Liver (tissue), 3 donors: ENCODE measurements at regions not wholly inside any gene's neighbourhood (a gene's known extent, or its start where the extent isn't known, plus 50 kb on each side); places are given as distances from the start of the nearest gene placed in this dataset.

Experiments used
- CTCF ChIP-seq: fragments of 150-350 bp; IDR thresholded peaks from 2 replicates; pipeline ENCODE4 v1.5.1; 2017; ENCODE audit warnings: improper control_type of control experiment, low read depth, low read length; ENCODE audit not compliant: missing input control
- MAX ChIP-seq: IDR thresholded peaks from 2 replicates; pipeline ENCODE4 v1.6.1; 2016; ENCODE audit warnings: antibody characterized with exemption
- NR2F2 ChIP-seq: IDR thresholded peaks from 2 replicates; pipeline ENCODE4 v1.6.1; 2016; ENCODE audit warnings: antibody characterized with exemption
- RAD21 ChIP-seq, 2 donors: IDR thresholded peaks; 2 replicates each; pipeline ENCODE4 v1.6.1; 2016; ENCODE audit warnings: antibody characterized with exemption in 2 of 2, mild to moderate bottlenecking in 2 of 2
- RXRA ChIP-seq, 2 donors: IDR thresholded peaks; 2 replicates each; pipeline ENCODE4 v1.6.1; 2017 to 2018; ENCODE audit warnings: antibody characterized with exemption in 2 of 2, mild to moderate bottlenecking in 1 of 2
- SP1 ChIP-seq: IDR thresholded peaks from 2 replicates; pipeline ENCODE4 v1.6.1; 2018; ENCODE audit warnings: antibody characterized with exemption, mild to moderate bottlenecking
- TF ChIP-seq, protein P1 (sequence below): IDR thresholded peaks from 2 replicates; pipeline ENCODE4 v1.6.1; 2016; ENCODE audit warnings: antibody characterized with exemption, mild to moderate bottlenecking
- donor health status: healthy.
- donor health status: healthy.

GRCh38 chr10:113310347-113310746 lies 242.5 kb upstream of the HABP2 start:
- TF ChIP-seq CTCF (no peak), SP1 (no peak), MAX (no peak), RAD21 (IDR thresholded peaks at IDR 0.05) (no peak), RXRA (IDR thresholded peaks at IDR 0.05) (no peak), NR2F2 (no peak)
- TF ChIP-seq, protein P1, sequence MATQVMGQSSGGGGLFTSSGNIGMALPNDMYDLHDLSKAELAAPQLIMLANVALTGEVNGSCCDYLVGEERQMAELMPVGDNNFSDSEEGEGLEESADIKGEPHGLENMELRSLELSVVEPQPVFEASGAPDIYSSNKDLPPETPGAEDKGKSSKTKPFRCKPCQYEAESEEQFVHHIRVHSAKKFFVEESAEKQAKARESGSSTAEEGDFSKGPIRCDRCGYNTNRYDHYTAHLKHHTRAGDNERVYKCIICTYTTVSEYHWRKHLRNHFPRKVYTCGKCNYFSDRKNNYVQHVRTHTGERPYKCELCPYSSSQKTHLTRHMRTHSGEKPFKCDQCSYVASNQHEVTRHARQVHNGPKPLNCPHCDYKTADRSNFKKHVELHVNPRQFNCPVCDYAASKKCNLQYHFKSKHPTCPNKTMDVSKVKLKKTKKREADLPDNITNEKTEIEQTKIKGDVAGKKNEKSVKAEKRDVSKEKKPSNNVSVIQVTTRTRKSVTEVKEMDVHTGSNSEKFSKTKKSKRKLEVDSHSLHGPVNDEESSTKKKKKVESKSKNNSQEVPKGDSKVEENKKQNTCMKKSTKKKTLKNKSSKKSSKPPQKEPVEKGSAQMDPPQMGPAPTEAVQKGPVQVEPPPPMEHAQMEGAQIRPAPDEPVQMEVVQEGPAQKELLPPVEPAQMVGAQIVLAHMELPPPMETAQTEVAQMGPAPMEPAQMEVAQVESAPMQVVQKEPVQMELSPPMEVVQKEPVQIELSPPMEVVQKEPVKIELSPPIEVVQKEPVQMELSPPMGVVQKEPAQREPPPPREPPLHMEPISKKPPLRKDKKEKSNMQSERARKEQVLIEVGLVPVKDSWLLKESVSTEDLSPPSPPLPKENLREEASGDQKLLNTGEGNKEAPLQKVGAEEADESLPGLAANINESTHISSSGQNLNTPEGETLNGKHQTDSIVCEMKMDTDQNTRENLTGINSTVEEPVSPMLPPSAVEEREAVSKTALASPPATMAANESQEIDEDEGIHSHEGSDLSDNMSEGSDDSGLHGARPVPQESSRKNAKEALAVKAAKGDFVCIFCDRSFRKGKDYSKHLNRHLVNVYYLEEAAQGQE: no peak
